ENCODE measurements at regions not wholly inside any gene's neighbourhood (a gene's known extent, or its start where the extent isn't known, plus 50 kb on each side); places are given as distances from the start of the nearest gene placed in this dataset.

GRCh38 chr13:73984201-73984600 lies 150.0 kb downstream of the KLF12 start:
- H3K9me3 Mint-ChIP-seq = peaks cover 1% of the 10 kb centered on the region
- H3K4me3 Mint-ChIP-seq = no peak overlapping the region
- CTCF ChIA-PET = interaction anchor here (1.1 to 2.5 kb wide), 2 partner anchors 152 to 302 kb away, joined by 7 to 26 read pairs; no protein-coding TSS in a partner anchor
- no peak for DNase-seq
- peaks cover 26% of the 10 kb centered on the region for H3K4me1 Mint-ChIP-seq
- peak overlapping the region; percentile 93 for H3K27ac Mint-ChIP-seq
- H3K27me3 Mint-ChIP-seq = no peaks in the 10 kb centered on the region
- peaks cover 18% of the 10 kb centered on the region for H3K36me3 Mint-ChIP-seq

GRCh38 chr13:73983109-73983508 lies 151.1 kb downstream of the KLF12 start:
- no peaks in the 10 kb centered on the region for H3K27me3 Mint-ChIP-seq
- CTCF ChIA-PET = no interaction called here
- H3K27ac Mint-ChIP-seq = no peak overlapping the region
- DNase-seq = no peak
- H3K9me3 Mint-ChIP-seq = peaks cover 1% of the 10 kb centered on the region
- no peak overlapping the region for H3K4me3 Mint-ChIP-seq
- peaks cover 26% of the 10 kb centered on the region for H3K4me1 Mint-ChIP-seq
- peaks cover 19% of the 10 kb centered on the region for H3K36me3 Mint-ChIP-seq

GRCh38 chr13:73981595-73981994 lies 152.6 kb downstream of the KLF12 start:
- no peak overlapping the region for H3K4me3 Mint-ChIP-seq
- no peak for DNase-seq
- H3K27me3 Mint-ChIP-seq = no peaks in the 10 kb centered on the region
- peaks cover 22% of the 10 kb centered on the region for H3K4me1 Mint-ChIP-seq
- CTCF ChIA-PET = no interaction called here
- no peaks in the 10 kb centered on the region for H3K9me3 Mint-ChIP-seq
- H3K27ac Mint-ChIP-seq = no peak overlapping the region
- peaks cover 24% of the 10 kb centered on the region for H3K36me3 Mint-ChIP-seq

- DNase-seq = no peak
- Mint-ChIP-seq H3K9me3 (peaks cover 4% of the 10 kb centered on the region), H3K4me1 (peaks cover 12% of the 10 kb centered on the region), H3K27ac (no peak overlapping the region), H3K36me3 (peaks cover 26% of the 10 kb centered on the region), H3K4me3 (no peak overlapping the region), H3K27me3 (no peaks in the 10 kb centered on the region)
- CTCF ChIA-PET = interaction anchor here (0.7 kb wide), 1 partner anchor 39 kb away, joined by 3 read pairs; no protein-coding TSS in a partner anchor
These were observed 158.4 kb downstream of the KLF12 start for GRCh38 chr13:73975767-73976166.

GRCh38 chr13:73974051-73974450 lies 160.2 kb downstream of the KLF12 start:
- H3K4me1 Mint-ChIP-seq = peaks cover 17% of the 10 kb centered on the region
- DNase-seq = no peak
- CTCF ChIA-PET = interaction anchor here (1.2 kb wide), 1 partner anchor 313 kb away, joined by 3 read pairs; no protein-coding TSS in a partner anchor
- H3K36me3 Mint-ChIP-seq = peaks cover 27% of the 10 kb centered on the region
- no peak overlapping the region for H3K4me3 Mint-ChIP-seq
- no peak overlapping the region for H3K27ac Mint-ChIP-seq
- no peaks in the 10 kb centered on the region for H3K27me3 Mint-ChIP-seq
- peaks cover 4% of the 10 kb centered on the region for H3K9me3 Mint-ChIP-seq

GRCh38 chr13:73973156-73973555 lies 161.0 kb downstream of the KLF12 start:
- H3K27me3 Mint-ChIP-seq = no peaks in the 10 kb centered on the region
- peaks cover 17% of the 10 kb centered on the region for H3K4me1 Mint-ChIP-seq
- no peak overlapping the region for H3K27ac Mint-ChIP-seq
- H3K36me3 Mint-ChIP-seq = peaks cover 22% of the 10 kb centered on the region
- DNase-seq = no peak
- H3K4me3 Mint-ChIP-seq = no peak overlapping the region
- peaks cover 4% of the 10 kb centered on the region for H3K9me3 Mint-ChIP-seq
- CTCF ChIA-PET = no interaction called here

- Mint-ChIP-seq H3K4me3 (no peak overlapping the region), H3K27me3 (no peaks in the 10 kb centered on the region), H3K9me3 (peaks cover 4% of the 10 kb centered on the region), H3K27ac (no peak overlapping the region), H3K4me1 (peaks cover 17% of the 10 kb centered on the region), H3K36me3 (peaks cover 17% of the 10 kb centered on the region)
- CTCF ChIA-PET = no interaction called here
- DNase-seq = no peak
These were observed 161.7 kb downstream of the KLF12 start for GRCh38 chr13:73972545-73972944.

- H3K9me3 Mint-ChIP-seq = peaks cover 4% of the 10 kb centered on the region
- H3K27ac Mint-ChIP-seq = no peak overlapping the region
- CTCF ChIA-PET = interaction anchor here (0.7 kb wide), 1 partner anchor 174 kb away, joined by 3 read pairs; no protein-coding TSS in a partner anchor
- no peak for DNase-seq
- peaks cover 16% of the 10 kb centered on the region for H3K36me3 Mint-ChIP-seq
- H3K4me1 Mint-ChIP-seq = peaks cover 19% of the 10 kb centered on the region
- no peak overlapping the region for H3K4me3 Mint-ChIP-seq
- no peaks in the 10 kb centered on the region for H3K27me3 Mint-ChIP-seq
These were observed 162.7 kb downstream of the KLF12 start for GRCh38 chr13:73971481-73971880.

GRCh38 chr13:73970421-73971055 lies 163.7 kb downstream of the KLF12 start:
- peaks cover 4% of the 10 kb centered on the region for H3K9me3 Mint-ChIP-seq
- peaks cover 15% of the 10 kb centered on the region for H3K36me3 Mint-ChIP-seq
- H3K4me3 Mint-ChIP-seq = no peak overlapping the region
- H3K27me3 Mint-ChIP-seq = no peaks in the 10 kb centered on the region
- H3K4me1 Mint-ChIP-seq = peaks cover 19% of the 10 kb centered on the region
- no peak overlapping the region for H3K27ac Mint-ChIP-seq
- CTCF ChIA-PET = interaction anchor here (0.6 kb wide), 1 partner anchor 69 kb away, joined by 3 read pairs; no protein-coding TSS in a partner anchor
- no peak for DNase-seq

GRCh38 chr13:73967397-73968165 lies 166.6 kb downstream of the KLF12 start:
- H3K27ac Mint-ChIP-seq = no peak overlapping the region

GRCh38 chr13:73966331-73966730 lies 167.9 kb downstream of the KLF12 start:
- Mint-ChIP-seq H3K9me3 (peaks cover 2% of the 10 kb centered on the region), H3K4me3 (no peak overlapping the region), H3K27ac (no peak overlapping the region), H3K36me3 (peaks cover 24% of the 10 kb centered on the region), H3K27me3 (no peaks in the 10 kb centered on the region), H3K4me1 (peaks cover 10% of the 10 kb centered on the region)
- no peak for DNase-seq
- CTCF ChIA-PET = no interaction called here

More at GRCh38 chr13:73967397-73968165, 166.6 kb downstream of the KLF12 start:
- H3K36me3 Mint-ChIP-seq = peaks cover 17% of the 10 kb centered on the region
- CTCF ChIA-PET = no interaction called here
- H3K27me3 Mint-ChIP-seq = no peaks in the 10 kb centered on the region
- no peak for DNase-seq
- H3K4me1 Mint-ChIP-seq = peaks cover 9% of the 10 kb centered on the region
- no peak overlapping the region for H3K4me3 Mint-ChIP-seq
- H3K9me3 Mint-ChIP-seq = no peaks in the 10 kb centered on the region

GRCh38 chr13:73962284-73962683 lies 171.9 kb downstream of the KLF12 start:
- H3K36me3 Mint-ChIP-seq = peaks cover 23% of the 10 kb centered on the region
- no peaks in the 10 kb centered on the region for H3K27me3 Mint-ChIP-seq
- H3K4me3 Mint-ChIP-seq = no peak overlapping the region
- no peak for DNase-seq
- no peak overlapping the region for H3K27ac Mint-ChIP-seq
- H3K4me1 Mint-ChIP-seq = peaks cover 9% of the 10 kb centered on the region
- H3K9me3 Mint-ChIP-seq = peaks cover 2% of the 10 kb centered on the region
- CTCF ChIA-PET = no interaction called here

GRCh38 chr13:73961181-73961580 lies 173.0 kb downstream of the KLF12 start:
- CTCF ChIA-PET = no interaction called here
- no peak overlapping the region for H3K27ac Mint-ChIP-seq
- peaks cover 7% of the 10 kb centered on the region for H3K4me1 Mint-ChIP-seq
- DNase-seq = no peak
- H3K9me3 Mint-ChIP-seq = peaks cover 2% of the 10 kb centered on the region
- H3K27me3 Mint-ChIP-seq = no peaks in the 10 kb centered on the region
- H3K36me3 Mint-ChIP-seq = peaks cover 21% of the 10 kb centered on the region
- H3K4me3 Mint-ChIP-seq = no peak overlapping the region

- Mint-ChIP-seq H3K27me3 (no peaks in the 10 kb centered on the region), H3K4me3 (no peak overlapping the region), H3K36me3 (peaks cover 19% of the 10 kb centered on the region), H3K27ac (no peak overlapping the region), H3K9me3 (peaks cover 2% of the 10 kb centered on the region), H3K4me1 (peaks cover 9% of the 10 kb centered on the region)
- CTCF ChIA-PET = interaction anchor here (1.2 kb wide), 1 partner anchor 14 kb away, joined by 3 read pairs; no protein-coding TSS in a partner anchor
- no peak for DNase-seq
These were observed 173.7 kb downstream of the KLF12 start for GRCh38 chr13:73960474-73960873.

All from activated naive CD4-positive, alpha-beta T cell treated with anti-CD3 and anti-CD28 coated beads, Interleukin-2, amount 10 ng/mL, durations not matched to agents 7 days and 5 days (primary cell).